ENCODE measurements at regions not wholly inside any gene's neighbourhood (a gene's known extent, or its start where the extent isn't known, plus 50 kb on each side); places are given as distances from the start of the nearest gene placed in this dataset.
"Not testable (repeated sequence)": the region's sequence is repeated elsewhere in the genome, so short reads cannot be mapped to it uniquely, and the experiment has no call there.

DNA sequence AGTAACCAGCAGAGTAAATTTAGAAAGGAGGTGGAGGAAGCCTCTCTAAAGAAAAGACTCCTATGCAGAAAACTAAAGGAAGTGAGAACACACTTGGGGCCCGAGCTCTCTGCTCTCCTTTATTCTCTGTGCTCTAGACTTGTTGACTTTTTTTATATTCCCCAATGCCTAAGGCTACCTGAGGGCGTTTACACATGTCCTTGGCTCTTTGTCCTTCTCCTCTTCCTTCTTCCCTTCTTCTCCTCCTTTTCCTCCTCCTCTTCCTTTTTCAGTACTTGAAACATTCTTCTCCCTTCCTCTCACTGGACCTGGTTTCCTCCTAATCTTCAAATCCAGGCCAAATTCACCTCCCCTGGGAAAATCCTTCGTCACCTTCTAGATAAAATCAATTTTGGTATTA lies 256.4 kb upstream of the TRPC7 start:
- DNase-seq (ENCODE audit: low read depth in 3 of 3): no peak

DNA sequence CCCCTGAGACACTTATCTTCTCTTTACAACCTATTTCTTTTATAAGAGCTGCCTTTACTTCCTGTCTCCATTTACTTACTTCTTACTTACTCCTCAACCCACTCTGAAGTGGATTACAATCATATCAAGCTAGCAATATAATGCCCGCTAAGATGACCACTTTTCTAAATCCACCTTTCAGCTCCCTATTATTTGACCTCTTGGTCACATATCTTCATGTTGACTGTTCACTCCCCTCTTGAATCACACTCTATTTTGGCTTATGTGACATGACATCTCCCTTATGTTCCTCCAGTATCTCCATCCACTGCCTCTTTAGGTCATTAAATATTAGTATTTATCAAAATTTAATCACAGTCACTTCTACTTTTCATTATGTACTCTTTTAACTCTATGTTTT lies 255.3 kb upstream of the TRPC7 start:
- DNase-seq (ENCODE audit: low read depth in 3 of 3): no peak

DNA sequence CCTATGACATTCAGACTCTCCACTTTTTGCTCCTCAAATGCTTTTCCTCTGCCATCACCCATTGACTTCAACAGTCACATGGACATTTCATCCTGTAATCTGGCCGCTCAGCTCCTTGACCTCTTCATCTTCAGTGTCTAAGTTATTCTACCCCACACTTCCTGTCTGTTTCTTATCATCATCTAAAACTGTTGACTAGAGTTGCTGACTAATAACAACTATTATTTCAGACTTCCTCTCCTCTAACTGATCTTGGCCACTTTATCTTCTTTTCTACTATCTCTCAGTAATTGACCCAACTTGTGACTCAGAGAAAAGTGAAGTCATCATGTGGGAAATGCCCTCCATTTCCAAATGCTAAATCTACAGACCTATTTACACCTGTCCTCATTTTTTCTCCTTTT lies 254.7 kb upstream of the TRPC7 start:
- no peak for DNase-seq (ENCODE audit: low read depth in 3 of 3)

DNA sequence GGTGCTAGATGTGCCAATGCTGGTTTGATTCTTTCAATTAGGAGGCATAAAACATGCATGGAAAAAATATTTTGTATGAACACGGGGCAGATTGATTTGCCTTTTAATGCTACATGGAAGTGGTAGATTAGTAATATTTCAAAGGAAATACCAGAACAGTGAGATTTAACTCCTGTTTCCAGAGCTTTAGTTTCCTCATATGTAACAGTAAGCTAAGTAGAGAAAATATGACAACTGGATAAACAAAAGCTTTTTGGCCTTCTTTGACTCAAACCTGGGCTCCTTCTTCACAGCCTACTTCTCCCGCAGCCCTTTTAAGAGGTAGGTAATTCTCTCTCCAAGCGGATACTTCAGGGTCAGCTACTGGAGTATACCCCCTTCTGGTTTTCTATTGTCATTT lies 254.2 kb upstream of the TRPC7 start:
- no peak for DNase-seq (ENCODE audit: low read depth in 3 of 3)

DNA sequence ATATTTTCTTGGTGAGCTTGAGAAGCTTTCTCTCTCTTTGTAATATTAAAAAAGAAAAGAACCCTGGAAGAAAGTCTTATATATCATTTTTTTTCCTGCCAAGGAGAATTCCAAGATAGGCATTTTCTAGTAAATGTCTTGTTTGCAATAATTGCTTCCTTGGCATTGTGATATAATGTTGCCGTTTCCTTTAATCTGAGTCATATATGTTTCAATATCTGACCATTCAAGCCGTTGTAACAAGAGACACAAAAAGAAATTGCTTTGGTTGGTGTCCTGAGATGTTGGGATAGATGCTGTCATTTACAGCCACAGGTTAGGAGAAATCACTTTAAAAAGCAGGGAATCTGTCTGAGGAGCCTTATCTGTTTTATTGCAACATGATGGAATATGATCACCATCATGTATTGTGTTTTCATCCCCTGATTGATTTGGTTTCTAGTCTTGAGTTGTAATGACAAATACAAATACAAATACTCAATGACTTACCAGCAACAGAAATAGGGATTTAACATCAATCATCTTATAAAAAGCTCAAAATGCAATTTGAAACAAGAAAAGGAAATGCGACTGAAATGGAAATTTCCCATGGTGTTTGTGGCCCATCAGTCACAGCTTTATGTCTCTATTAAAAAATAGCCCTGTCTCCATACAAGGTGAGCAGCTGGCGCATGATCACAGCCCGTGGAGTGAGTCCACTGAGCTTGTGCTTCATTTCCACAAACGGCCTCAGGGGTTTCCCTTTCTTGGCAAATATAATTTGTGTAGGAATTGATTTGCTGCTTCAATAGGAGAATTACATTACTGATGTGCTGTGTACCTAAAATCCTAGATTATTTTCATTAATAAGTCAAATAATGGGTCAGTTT lies 250.1 kb upstream of the TRPC7 start:
- DNase-seq (ENCODE audit: low read depth in 3 of 3): no peak

DNA sequence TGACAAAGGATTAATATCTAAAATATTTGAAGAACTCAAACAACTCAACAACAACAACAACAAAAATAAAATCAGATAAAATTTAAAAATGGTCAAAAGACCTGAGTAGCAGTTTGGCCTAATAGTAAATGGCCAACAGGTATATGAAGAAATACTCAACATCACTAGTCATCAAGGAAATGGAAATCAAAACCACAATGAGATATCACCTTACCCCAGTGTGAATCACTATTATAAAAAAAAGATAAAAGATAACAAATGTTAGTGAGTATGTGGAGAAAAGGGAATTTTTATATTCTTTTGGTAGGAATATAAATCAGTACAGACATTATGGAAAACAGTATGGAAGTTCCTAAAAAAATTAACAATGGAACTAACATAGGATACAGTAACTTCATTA lies 247.9 kb upstream of the TRPC7 start:
- no peak for DNase-seq (ENCODE audit: low read depth in 3 of 3)

DNA sequence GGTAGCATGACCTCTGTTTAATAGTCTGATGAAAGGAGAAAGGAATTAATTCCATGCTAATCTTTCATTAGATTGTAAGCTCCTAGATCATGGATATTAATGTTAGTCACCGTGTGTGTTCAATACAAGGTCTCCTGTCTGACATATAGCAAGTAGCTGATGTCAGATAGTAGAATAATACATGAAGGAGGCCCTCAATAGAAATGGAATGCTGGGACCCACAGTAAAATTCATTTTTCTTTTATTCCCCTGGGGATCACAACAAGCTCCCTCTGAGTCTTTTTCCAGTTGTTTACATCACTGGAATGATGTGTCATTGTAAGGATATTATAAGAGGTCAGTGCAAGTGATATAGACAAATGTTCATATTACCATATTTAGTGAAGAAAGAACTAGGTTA lies 240.3 kb upstream of the TRPC7 start:
- DNase-seq (ENCODE audit: low read depth in 3 of 3): no peak

DNA sequence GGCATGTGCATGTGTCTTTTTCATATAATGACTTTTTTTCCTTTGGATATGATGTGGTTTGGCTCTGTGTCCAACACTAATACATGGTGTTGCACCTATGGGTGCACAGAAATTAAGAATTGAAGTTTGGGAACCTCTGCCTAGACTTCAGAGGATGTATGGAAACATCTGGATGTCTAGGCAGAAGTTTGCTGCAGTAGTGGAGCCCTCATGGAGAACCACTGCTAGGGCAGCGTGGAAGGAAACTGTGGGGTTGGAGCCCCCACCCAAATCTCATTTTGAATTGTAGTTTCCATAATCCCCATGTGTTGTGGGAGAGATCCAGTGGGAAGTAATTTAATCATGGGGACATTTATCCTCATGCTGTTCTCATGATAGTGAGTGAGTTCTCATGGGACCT lies 235.0 kb upstream of the TRPC7 start:
- DNase-seq (ENCODE audit: low read depth in 3 of 3): no peak

DNA sequence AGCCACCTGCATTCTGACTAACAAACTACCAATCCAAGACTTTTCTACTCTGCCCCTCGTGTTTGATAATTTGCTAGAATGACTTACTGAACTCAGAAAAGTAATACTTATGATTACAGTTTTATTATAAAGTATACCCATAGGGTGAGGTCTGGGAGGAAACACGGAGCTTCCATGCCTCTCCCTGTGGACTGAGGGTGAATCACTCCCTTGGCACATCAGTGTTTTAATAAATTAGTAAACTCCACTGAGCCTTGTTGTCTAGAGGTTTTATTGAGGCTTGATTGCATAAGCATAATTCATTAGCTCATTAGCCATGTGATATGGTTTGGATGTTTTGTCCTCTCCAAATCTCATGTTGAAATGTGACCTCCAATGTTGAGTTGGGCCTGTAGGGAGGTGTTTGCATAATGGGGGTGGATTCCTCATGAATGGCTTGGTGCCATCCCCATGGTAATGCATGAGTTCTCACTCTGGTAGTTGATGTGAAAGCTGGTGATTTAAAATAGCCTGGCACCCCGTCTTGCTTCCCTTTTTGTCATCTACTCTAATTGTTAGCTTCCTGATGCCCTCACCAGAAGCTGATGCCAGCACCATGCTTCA lies 233.6 kb upstream of the TRPC7 start:
- DNase-seq (ENCODE audit: low read depth in 3 of 3): no peak

DNA sequence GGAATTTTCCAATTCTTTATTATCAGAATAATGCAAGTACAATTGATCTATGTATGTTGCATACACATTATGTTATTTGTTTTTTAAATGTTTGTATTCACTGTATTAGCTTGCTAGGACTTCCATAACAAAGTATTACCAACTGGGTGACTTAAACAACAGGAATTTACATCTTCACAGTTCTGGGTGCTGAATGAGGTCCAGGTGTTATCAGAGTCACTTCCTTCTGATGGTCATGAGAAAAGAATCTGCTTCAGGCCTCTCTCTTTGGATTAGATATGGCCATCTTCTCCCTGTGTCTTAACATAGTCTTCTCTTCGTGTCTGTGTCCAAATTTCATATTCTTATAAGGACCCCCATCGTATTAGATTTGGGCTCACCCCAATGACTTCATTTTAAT lies 229.1 kb upstream of the TRPC7 start:
- no peak for DNase-seq (ENCODE audit: low read depth in 3 of 3)

DNA sequence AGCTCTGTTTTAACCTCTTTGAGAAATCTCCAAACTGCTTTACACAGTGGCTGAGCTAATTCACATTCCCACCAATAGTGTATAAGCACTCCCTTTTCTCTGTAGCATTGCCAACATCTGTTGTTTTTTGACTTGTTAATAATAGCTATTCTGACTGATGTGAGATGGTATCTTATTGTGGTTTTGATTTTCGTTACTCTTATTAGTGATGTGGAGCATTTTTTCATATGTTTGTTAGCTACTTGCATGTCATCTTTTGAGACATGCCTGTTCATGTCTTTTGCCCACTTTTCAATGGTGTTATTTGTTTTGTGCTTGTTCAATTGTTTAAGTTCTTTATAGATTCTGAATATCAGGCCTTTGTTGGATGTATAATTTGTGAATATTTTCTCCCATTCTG lies 225.2 kb upstream of the TRPC7 start:
- no peak for DNase-seq (ENCODE audit: low read depth in 3 of 3)

DNA sequence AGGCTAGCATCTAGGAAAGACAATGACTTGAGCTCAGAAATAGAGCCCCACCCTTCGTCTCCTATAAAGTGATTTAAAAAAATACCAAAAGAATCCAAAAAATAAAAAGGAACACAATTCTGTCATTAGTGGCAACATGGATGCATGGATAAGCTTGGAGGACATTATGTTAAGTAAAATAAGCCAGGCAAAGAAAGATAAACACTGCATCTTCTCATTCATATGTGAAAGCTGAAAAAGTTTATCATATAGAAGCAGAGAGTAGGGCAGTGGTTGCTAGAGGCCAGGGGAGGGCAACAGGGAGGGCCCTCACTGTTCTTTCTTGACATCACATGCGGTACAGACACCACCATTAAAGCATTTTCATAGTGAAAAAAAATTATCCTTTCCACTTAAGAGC lies 220.9 kb upstream of the TRPC7 start:
- no peak for DNase-seq (ENCODE audit: low read depth in 3 of 3)

DNA sequence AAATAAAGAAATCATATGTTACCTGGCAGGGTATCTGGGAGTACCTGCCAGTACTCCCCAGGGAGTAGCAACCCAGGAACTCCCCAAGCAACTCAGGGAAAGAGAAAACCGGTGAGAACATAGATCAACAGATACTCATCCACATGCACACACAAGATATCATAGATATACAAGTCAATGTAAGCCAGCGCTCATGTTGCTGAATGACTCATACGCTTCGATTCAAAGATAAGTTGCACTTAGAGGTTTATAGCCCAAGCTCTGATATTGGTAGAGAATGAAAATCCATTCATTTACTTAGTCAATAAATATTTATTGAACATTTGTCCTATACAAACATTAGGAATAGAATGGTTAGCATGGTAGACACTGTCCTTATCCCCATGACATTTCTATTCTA lies 219.1 kb upstream of the TRPC7 start:
- DNase-seq (ENCODE audit: low read depth in 3 of 3): no peak

DNA sequence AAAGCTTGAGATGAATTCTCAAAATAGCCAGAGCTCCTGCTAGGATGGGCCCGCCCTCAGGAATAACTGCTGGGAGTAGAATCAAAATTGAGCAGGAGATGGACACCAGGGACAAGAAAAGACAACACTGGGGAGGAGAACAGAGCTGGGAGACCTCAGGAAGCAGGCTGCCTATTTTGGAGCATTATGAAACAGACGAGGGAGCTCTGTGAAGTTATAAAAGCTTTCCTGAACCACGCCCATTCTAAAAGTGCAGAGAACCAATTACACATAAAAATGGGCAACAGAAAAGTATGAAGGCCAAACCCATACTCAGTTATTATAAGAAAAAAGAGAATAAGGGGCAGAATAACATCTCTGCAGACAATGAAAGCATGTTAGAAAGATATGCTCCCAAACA lies 213.9 kb upstream of the TRPC7 start:
- DNase-seq (ENCODE audit: low read depth in 3 of 3): no peak

DNA sequence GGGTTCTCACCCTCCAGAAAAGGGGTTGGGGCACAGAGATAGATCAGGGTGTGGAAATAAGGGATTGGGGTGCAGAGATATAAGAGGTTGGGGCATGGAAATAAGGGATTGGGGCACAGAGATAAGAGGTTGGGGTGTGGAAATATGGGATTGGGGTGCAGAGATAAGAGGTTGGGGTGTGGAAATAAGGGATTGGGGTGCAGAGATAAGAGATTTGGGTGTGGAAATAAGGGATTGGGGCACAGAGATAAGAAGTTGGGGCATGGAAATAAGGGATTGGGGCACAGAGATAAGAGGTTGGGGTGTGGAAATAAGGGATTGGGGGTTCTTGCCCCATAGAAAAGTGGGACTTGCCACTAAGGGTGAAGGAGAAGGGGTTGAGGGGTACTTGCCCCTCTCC lies 204.5 kb upstream of the TRPC7 start:
- DNase-seq (ENCODE audit: low read depth in 3 of 3): not testable (repeated sequence)

DNA sequence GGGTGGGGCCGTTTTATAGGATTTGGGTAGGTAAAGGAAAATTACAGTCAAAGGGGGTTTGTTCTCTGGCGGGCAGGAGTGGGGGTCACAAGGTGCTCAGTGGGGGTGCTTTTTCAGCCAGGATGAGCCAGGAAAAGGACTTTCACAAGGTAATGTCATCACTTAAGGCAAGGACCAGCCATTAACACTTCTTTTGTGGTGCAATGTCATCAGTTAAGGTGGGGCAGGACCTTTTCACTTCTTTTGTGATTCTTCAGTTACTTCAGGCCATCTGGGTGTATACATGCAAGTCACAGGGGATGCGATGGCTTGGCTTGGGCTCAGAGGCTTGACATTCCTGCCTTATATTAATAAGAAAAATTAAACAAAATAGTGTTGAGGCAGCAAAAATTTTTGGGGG lies 200.1 kb upstream of the TRPC7 start:
- DNase-seq (ENCODE audit: low read depth in 3 of 3): not testable (repeated sequence)

DNA sequence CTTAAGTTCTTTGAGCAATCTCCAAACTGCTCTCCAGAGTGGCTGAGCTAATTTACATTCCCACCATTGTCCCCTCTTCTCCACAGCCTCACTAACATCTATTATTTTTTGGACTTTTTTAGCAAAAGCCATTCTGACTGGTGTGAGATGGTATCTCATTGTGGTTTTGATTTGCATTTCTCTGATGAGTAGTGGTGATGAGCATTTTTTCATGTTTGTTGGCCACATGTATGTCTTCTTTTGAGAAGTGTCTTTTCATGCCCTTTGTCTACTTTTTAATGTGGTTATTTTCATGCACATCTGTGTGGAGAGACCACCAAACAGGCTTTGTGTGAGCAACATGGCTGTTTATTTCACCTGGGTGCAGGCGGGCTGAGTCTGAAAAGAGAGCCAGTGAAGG lies 199.7 kb upstream of the TRPC7 start:
- not testable (repeated sequence) for DNase-seq (ENCODE audit: low read depth in 3 of 3)

DNA sequence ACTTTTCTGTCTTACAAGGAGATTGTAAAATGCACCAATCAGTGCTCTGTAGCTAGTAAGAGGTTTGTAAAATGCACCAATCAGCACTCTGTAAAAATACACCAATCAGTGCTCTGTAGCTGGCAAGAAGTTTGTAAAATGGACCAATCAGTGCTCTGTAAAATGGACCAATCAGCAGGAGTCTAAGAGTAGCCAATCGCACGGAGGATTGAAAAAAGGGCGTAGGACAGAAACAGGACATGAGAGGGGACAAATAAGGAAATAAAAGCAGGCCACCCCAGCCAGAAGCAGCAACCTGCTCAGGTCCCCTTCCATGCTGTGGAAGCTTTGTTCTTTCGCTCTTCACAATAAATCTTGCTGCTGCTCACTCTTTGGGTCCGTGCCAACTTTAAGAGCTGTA lies 199.1 kb upstream of the TRPC7 start:
- DNase-seq (ENCODE audit: low read depth in 3 of 3): not testable (repeated sequence)

DNA sequence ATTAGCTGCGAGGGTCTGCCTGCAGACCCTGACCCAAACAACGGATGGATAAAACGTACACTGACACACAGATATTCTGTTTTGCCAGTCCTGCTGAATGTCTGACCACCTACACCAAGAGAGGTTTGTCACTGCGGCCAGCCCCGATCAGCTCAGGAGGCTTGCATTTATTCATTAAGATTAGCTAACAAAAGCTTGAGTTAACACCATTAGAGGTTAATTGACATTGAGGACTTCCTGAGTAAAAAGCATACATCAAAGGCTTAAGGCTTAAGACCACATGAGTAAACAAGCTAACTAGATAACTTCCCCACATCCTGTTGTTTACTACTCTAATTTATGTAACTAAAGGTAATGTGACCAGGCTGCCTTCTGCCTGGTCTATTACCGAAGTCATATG lies 198.1 kb upstream of the TRPC7 start:
- no peak for DNase-seq (ENCODE audit: low read depth in 3 of 3)

DNA sequence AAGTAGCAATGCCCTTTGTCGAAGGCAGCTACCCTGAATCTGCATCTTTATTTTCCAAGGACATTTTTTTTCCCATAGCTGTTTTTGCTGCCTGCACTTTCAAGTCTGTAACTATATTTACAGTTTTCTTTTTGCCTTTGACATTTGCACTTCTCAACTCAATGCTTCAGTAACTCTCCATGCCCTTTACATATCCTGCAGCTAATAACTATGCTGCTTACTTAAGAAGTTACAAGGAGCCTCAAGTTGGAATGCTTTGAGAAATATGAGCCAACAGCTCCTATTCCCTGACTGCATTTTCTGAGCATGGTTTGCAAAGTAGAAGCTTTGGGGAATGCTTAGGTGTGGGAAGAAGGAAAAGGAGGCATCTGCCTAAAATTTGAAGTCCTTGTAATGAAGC lies 194.8 kb upstream of the TRPC7 start:
- DNase-seq (ENCODE audit: low read depth in 3 of 3): no peak

DNA sequence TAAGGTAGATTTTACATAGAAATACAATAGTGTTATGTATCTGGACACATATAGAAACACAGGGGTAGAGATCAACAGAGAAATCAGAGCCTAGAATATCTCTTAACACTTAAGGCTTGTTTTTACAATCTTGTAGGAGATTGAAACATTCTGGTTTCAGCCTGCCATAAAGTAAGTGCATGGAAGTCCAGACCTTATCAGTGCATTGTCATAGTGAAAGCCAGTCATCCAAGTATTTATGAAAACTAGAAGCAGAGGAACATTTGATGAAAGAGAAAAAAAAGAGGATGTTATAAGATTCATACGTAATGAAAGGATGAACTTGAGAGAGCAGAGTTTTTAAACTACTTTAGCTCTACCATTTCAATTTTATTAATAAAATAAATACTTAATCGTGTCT lies 194.3 kb upstream of the TRPC7 start:
- DNase-seq (ENCODE audit: low read depth in 3 of 3): no peak

DNA sequence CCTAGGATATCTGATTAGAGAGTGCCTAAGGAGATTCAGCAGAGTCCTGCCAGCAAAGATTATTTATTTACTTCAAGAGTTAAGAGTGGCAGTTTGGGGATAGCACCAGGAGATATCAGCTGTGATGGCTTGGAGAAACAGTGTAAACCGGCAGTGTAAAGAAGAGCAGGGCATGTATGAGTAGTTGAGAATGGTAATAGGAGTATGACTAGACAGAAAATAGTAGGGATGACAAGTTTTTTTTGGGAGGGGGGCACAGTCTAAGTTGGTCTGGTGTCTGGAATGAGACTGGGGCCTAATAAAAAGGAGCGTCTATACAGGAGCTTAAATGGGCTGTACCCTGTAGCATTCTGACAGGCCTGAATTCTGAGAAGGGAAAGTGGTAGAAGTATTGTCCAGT lies 181.8 kb upstream of the TRPC7 start:
- not testable (repeated sequence) for DNase-seq (ENCODE audit: low read depth in 3 of 3)

DNA sequence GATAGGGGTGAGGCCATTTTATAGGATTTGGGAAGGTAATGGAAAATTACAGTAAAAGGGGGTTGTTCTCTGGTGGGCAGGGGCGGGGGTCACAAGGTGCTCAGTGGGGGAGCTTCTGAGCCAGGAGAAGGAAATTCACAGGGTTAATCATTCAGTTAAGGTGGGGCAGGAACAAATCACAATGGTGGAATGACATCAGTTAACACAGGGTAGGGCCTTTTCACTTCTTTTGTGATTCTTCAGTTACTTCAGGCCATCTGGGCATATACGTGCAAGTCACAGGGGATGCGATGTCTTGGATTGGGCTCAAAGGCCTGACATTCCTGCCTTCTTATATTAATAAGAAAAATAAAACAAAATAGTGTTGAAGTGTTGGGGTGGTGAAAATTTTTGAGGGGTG lies 181.1 kb upstream of the TRPC7 start:
- DNase-seq (ENCODE audit: low read depth in 3 of 3): not testable (repeated sequence)

DNA sequence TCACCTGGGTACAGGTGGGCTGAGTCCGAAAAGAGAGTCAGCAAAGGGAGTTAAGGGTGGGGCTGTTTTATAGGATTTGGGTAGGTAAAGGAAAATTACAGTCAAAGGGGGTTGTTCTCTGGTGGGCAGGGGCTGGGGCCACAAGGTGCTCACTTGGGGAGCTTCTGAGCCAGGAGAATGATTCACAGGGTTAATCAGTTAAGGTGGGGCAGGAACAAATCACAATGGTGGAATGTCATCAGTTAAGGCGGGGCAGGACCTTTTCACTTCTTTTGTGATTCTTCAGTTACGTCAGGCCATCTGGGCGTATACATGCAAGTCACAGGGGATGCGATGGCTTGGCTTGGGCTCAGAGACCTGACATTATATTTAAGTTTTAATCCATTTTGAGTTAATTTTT lies 179.7 kb upstream of the TRPC7 start:
- DNase-seq (ENCODE audit: low read depth in 3 of 3): not testable (repeated sequence)
